ENCODE measurements at regions not wholly inside any gene's neighbourhood (a gene's known extent, or its start where the extent isn't known, plus 50 kb on each side); places are given as distances from the start of the nearest gene placed in this dataset.

DNA sequence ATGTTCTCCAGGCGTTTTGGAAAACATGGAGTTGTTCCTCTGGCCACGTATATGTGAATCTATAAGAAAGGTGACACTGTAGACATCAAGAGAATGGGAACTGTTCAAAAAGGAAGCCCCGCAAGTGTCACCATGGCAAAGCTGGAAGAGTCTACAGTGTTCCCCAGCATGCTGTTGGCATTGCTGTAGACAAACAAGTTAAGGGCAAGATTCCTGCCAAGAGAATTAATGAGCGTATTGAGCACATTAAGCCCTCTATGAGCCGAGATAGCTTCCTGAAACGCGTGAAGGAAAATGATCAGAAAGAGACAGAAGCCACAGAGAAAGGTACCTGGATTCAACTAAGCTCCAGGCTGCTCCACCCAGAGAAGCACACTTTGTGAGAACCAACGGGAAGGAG lies 92.5 kb upstream of the EIF5 start (continued):
- TF ChIP-seq, protein P1, sequence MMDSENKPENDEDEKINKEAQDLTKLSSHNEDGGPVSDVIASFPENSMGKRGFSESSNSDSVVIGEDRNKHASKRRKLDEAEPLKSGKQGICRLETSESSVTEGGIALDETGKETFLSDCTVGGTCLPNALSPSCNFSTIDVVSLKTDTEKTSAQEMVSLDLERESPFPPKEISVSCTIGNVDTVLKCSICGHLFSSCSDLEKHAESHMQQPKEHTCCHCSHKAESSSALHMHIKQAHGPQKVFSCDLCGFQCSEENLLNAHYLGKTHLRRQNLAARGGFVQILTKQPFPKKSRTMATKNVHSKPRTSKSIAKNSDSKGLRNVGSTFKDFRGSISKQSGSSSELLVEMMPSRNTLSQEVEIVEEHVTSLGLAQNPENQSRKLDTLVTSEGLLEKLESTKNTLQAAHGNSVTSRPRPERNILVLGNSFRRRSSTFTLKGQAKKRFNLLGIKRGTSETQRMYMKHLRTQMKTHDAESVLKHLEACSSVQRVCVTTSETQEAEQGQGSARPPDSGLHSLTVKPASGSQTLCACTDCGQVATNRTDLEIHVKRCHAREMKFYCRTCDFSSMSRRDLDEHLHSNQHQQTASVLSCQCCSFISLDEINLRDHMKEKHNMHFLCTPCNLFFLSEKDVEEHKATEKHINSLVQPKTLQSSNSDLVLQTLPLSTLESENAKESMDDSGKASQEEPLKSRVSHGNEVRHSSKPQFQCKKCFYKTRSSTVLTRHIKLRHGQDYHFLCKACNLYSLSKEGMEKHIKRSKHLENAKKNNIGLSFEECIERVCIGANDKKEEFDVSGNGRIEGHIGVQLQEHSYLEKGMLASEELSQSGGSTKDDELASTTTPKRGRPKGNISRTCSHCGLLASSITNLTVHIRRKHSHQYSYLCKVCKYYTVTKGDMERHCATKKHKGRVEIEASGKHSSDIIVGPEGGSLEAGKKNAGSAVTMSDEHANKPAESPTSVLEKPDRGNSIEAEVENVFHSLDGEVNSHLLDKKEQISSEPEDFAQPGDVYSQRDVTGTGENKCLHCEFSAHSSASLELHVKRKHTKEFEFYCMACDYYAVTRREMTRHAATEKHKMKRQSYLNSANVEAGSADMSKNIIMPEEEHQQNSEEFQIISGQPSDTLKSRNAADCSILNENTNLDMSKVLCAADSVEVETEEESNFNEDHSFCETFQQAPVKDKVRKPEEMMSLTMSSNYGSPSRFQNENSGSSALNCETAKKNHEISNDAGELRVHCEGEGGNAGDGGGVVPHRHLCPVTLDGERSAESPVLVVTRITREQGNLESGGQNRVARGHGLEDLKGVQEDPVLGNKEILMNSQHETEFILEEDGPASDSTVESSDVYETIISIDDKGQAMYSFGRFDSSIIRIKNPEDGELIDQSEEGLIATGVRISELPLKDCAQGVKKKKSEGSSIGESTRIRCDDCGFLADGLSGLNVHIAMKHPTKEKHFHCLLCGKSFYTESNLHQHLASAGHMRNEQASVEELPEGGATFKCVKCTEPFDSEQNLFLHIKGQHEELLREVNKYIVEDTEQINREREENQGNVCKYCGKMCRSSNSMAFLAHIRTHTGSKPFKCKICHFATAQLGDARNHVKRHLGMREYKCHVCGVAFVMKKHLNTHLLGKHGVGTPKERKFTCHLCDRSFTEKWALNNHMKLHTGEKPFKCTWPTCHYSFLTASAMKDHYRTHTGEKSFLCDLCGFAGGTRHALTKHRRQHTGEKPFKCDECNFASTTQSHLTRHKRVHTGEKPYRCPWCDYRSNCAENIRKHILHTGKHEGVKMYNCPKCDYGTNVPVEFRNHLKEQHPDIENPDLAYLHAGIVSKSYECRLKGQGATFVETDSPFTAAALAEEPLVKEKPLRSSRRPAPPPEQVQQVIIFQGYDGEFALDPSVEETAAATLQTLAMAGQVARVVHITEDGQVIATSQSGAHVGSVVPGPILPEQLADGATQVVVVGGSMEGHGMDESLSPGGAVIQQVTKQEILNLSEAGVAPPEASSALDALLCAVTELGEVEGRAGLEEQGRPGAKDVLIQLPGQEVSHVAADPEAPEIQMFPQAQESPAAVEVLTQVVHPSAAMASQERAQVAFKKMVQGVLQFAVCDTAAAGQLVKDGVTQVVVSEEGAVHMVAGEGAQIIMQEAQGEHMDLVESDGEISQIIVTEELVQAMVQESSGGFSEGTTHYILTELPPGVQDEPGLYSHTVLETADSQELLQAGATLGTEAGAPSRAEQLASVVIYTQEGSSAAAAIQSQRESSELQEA (CRISPR knock-in tag; IDR thresholded peaks at IDR 0.05; ENCODE audit: not compliant biosample characterization): no peak
- TF ChIP-seq, protein P2, sequence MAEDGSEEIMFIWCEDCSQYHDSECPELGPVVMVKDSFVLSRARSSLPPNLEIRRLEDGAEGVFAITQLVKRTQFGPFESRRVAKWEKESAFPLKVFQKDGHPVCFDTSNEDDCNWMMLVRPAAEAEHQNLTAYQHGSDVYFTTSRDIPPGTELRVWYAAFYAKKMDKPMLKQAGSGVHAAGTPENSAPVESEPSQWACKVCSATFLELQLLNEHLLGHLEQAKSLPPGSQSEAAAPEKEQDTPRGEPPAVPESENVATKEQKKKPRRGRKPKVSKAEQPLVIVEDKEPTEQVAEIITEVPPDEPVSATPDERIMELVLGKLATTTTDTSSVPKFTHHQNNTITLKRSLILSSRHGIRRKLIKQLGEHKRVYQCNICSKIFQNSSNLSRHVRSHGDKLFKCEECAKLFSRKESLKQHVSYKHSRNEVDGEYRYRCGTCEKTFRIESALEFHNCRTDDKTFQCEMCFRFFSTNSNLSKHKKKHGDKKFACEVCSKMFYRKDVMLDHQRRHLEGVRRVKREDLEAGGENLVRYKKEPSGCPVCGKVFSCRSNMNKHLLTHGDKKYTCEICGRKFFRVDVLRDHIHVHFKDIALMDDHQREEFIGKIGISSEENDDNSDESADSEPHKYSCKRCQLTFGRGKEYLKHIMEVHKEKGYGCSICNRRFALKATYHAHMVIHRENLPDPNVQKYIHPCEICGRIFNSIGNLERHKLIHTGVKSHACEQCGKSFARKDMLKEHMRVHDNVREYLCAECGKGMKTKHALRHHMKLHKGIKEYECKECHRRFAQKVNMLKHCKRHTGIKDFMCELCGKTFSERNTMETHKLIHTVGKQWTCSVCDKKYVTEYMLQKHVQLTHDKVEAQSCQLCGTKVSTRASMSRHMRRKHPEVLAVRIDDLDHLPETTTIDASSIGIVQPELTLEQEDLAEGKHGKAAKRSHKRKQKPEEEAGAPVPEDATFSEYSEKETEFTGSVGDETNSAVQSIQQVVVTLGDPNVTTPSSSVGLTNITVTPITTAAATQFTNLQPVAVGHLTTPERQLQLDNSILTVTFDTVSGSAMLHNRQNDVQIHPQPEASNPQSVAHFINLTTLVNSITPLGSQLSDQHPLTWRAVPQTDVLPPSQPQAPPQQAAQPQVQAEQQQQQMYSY (CRISPR knock-in tag; IDR thresholded peaks at IDR 0.05): no peak

Data from HepG2 (cell line).